T-helper 2 cell treated with Interferon-gamma antibody and Interleukin-4, amounts not matched to agents 100 ng/mL and 5 ng/mL, for 36 hours (primary cell): ENCODE measurements at regions not wholly inside any gene's neighbourhood (a gene's known extent, or its start where the extent isn't known, plus 50 kb on each side); places are given as distances from the start of the nearest gene placed in this dataset.
"Not testable (repeated sequence)": the region's sequence is repeated elsewhere in the genome, so short reads cannot be mapped to it uniquely, and the experiment has no call there.

Experiments
- intact Hi-C: fragments of 100-400 bp; cut with micrococcal nuclease; formaldehyde crosslinking; loops from one replicate; pipeline ENCODE4 v1.15.1; 2023

GRCh38 chr7:109449760-109450159 lies 880.1 kb downstream of the DNAJB9 start:
- intact Hi-C loops = no loop called here

GRCh38 chr7:109456116-109456515 lies 886.4 kb downstream of the DNAJB9 start:
- intact Hi-C loops = no loop called here

- intact Hi-C loops = no loop called here
Observed at GRCh38 chr7:109460296-109460695, 890.6 kb downstream of the DNAJB9 start.

- intact Hi-C loops = no loop called here
Observed at GRCh38 chr7:109462171-109462570, 892.5 kb downstream of the DNAJB9 start.

GRCh38 chr7:109467729-109468128 lies 898.1 kb downstream of the DNAJB9 start:
- intact Hi-C loops = not testable (repeated sequence)

GRCh38 chr7:109473172-109473571 lies 903.5 kb downstream of the DNAJB9 start:
- intact Hi-C loops = no loop called here

GRCh38 chr7:109476409-109476808 lies 906.7 kb downstream of the DNAJB9 start:
- intact Hi-C loops = no loop called here

GRCh38 chr7:109479388-109479787 lies 909.7 kb downstream of the DNAJB9 start:
- intact Hi-C loops = no loop called here

- intact Hi-C loops = not testable (repeated sequence)
Observed at GRCh38 chr7:109490607-109491006, 920.9 kb downstream of the DNAJB9 start.

- intact Hi-C loops = no loop called here
Observed at GRCh38 chr7:109497053-109497452, 927.4 kb downstream of the DNAJB9 start.

GRCh38 chr7:109498131-109498530 lies 928.5 kb downstream of the DNAJB9 start:
- intact Hi-C loops = no loop called here

- intact Hi-C loops = no loop called here
Observed at GRCh38 chr7:109503421-109503820, 933.7 kb downstream of the DNAJB9 start.

GRCh38 chr7:109522585-109522984 lies 952.9 kb downstream of the DNAJB9 start:
- intact Hi-C loops = no loop called here

GRCh38 chr7:109527833-109528232 lies 958.2 kb downstream of the DNAJB9 start:
- intact Hi-C loops = no loop called here

- intact Hi-C loops = no loop called here
Observed at GRCh38 chr7:109529712-109530111, 960.0 kb downstream of the DNAJB9 start.

- intact Hi-C loops = no loop called here
Observed at GRCh38 chr7:109532262-109532992, 962.8 kb downstream of the DNAJB9 start.

GRCh38 chr7:109545686-109546085 lies 976.0 kb downstream of the DNAJB9 start:
- intact Hi-C loops = no loop called here

GRCh38 chr7:109549471-109550193 lies 980.0 kb downstream of the DNAJB9 start:
- intact Hi-C loops = no loop called here

- intact Hi-C loops = no loop called here
Observed at GRCh38 chr7:109552017-109552416, 982.3 kb downstream of the DNAJB9 start.

GRCh38 chr7:109577265-109577664 lies 1007.6 kb downstream of the DNAJB9 start:
- intact Hi-C loops = no loop called here

- intact Hi-C loops = no loop called here
Observed at GRCh38 chr7:109579901-109580300, 1010.2 kb downstream of the DNAJB9 start.

GRCh38 chr7:109582211-109582610 lies 1012.5 kb downstream of the DNAJB9 start:
- intact Hi-C loops = no loop called here

GRCh38 chr7:109596948-109597347 lies 1027.3 kb downstream of the DNAJB9 start:
- intact Hi-C loops = not testable (repeated sequence)
